AG09309 (cell line): ENCODE measurements at regions not wholly inside any gene's neighbourhood (a gene's known extent, or its start where the extent isn't known, plus 50 kb on each side); places are given as distances from the start of the nearest gene placed in this dataset.

ENCODE experiments used
- DNase-seq: peaks from one replicate; pipeline ENCODE4 v3.0.0-alpha.2; 2010; ENCODE audit warnings: low read depth
- H3K4me3 ChIP-seq: 2 replicates; pipeline ENCODE4 v1.5.1; 2011; ENCODE audit warnings: mild to moderate bottlenecking, low read depth, low read length, moderate library complexity; ENCODE audit not compliant: control insufficient read depth
- CTCF ChIP-seq: IDR thresholded peaks from 2 replicates; pipeline ENCODE4 v1.5.1; 2011; ENCODE audit warnings: mild to moderate bottlenecking, low read depth, low read length, inconsistent platforms; ENCODE audit not compliant: insufficient read depth, control insufficient read depth; ENCODE audit errors: missing control alignments

- no peak for TF ChIP-seq CTCF
- no peak for DNase-seq
- no peak overlapping the region; the same call in 1 of the 2 replicates for H3K4me3 ChIP-seq
Measured at GRCh38 chr5:60488466-60489130, 211.4 kb downstream of the DEPDC1B start.

- H3K4me3 ChIP-seq, result peak overlapping the region; percentile 29; the same call in 1 of the 2 replicates
- no peak for TF ChIP-seq CTCF
- no peak for DNase-seq
Measured at GRCh38 chr5:60487885-60488442, 212.0 kb downstream of the DEPDC1B start.

GRCh38 chr5:60487476-60487875 lies 212.5 kb downstream of the DEPDC1B start:
- no peak overlapping the region for H3K4me3 ChIP-seq
- no peak for TF ChIP-seq CTCF
- DNase-seq, result no peak

GRCh38 chr5:60485361-60485760 lies 214.6 kb downstream of the DEPDC1B start:
- TF ChIP-seq CTCF, result no peak
- no peak overlapping the region for H3K4me3 ChIP-seq
- DNase-seq, result no peak

GRCh38 chr5:60483050-60483449 lies 216.9 kb downstream of the DEPDC1B start:
- TF ChIP-seq CTCF, result no peak
- no peak overlapping the region for H3K4me3 ChIP-seq
- no peak for DNase-seq

- no peak for DNase-seq
- no peak for TF ChIP-seq CTCF
- H3K4me3 ChIP-seq, result no peak overlapping the region
Measured at GRCh38 chr5:60482301-60482700, 217.7 kb downstream of the DEPDC1B start.
